ENCODE measurements at regions not wholly inside any gene's neighbourhood (a gene's known extent, or its start where the extent isn't known, plus 50 kb on each side); places are given as distances from the start of the nearest gene placed in this dataset.

GRCh38 chr19:27935669-27936068 is 1277.3 kb downstream of the UQCRFS1 start:
- TF ChIP-seq CTCF (IDR thresholded peaks at IDR 0.05 in 8 of 11, conservative IDR thresholded peaks at IDR 0.05 in 3 of 11), result no peak
- TF ChIP-seq POLR2A (IDR thresholded peaks at IDR 0.05), result no peak

Measured in spleen (tissue), 7 donors.